ENCODE measurements at regions not wholly inside any gene's neighbourhood (a gene's known extent, or its start where the extent isn't known, plus 50 kb on each side); places are given as distances from the start of the nearest gene placed in this dataset.

DNA sequence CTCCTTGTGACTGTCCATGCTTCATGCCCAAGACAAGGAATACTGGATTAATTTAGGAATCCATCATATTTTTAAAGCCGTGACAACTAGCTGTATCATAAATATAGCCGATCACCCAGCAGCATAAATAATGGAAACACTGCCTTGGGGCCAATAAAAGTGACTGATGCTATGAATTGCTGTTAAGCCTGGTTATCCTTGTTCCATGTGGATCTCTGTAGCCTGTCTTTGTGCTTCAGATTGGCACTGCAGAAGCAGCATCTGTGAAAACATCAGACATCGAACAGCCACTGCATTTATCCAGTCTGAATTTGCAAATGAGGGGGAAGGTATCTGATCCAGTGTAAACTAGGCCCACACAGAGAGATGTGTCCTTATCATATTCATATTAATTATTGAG, 1181.8 kb downstream of the SORCS1 start:
- no TSS peak for BruUV-seq (replicated peaks)

DNA sequence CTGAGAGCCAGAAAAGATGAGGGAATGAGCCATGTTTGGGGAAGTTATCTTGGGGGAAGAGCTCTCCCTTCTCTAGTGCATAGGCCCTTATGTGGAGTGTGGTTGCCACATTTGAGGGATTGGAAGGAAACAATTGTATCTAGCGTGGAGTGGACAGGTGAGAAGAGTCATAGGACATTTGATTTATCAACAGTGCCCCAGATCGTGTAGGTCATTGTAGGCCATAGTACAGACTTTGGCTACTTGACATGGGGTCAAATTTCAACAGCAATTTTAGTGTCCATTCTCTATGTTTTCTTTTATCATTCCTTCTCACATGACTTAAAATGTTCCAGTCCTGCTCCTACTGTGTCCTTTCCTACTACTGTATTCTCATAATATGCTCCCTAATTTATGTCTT, 1182.8 kb downstream of the SORCS1 start:
- Histone ChIP-seq H3K4me3 (replicated peaks in 1 of 3; ENCODE audit: insufficient read depth in 1 of 3, low read depth in 1 of 3, low read length in 3 of 3) (no peak overlapping the region), H3K4me2 (ENCODE audit: insufficient read depth, low read length) (no peak overlapping the region), H3K79me2 (ENCODE audit: control insufficient read depth, insufficient read depth, low read length) (no peaks in the 10 kb centered on the region), H4K20me1 (replicated peaks; ENCODE audit: control insufficient read depth, extremely low read depth, insufficient read depth, low read length) (no peaks in the 10 kb centered on the region), H3K36me3 (ENCODE audit: control insufficient read depth in 2 of 2, extremely low read depth in 1 of 2, insufficient read depth in 2 of 2, low read length in 2 of 2) (no peaks in the 10 kb centered on the region), H3K27ac (ENCODE audit: insufficient read depth, low read depth, low read length) (no peak overlapping the region), H3K9me1 (replicated peaks; ENCODE audit: control insufficient read depth, extremely low read depth, insufficient read depth, low read length) (no peaks in the 10 kb centered on the region), H3K27me3 (ENCODE audit: control insufficient read depth in 2 of 2, insufficient read depth in 2 of 2, low read length in 2 of 2) (no peaks in the 10 kb centered on the region), H3K9ac (replicated peaks; ENCODE audit: extremely low read depth, insufficient read depth, low read length) (no peak overlapping the region), H2AFZ (ENCODE audit: low read depth, low read length) (no peak overlapping the region), H3K4me1 (ENCODE audit: control insufficient read depth, extremely low read depth, insufficient read depth, low read length) (no peaks in the 10 kb centered on the region), H3K9me3 (replicated peaks; ENCODE audit: control insufficient read depth, insufficient read depth, low read length) (peaks cover 4% of the 10 kb centered on the region)
- TF ChIP-seq JUN (IDR thresholded peaks at IDR 0.05; ENCODE audit: borderline replicate concordance, insufficient read depth, insufficient read length, low read depth) (no peak), POLR2AphosphoS5 (IDR thresholded peaks at IDR 0.05; ENCODE audit: insufficient read depth, low read depth, low read length) (no peak), GATA2 (IDR thresholded peaks at IDR 0.05; ENCODE audit: insufficient read depth, insufficient read length, low read depth, low read length) (no peak), POLR2A (IDR thresholded peaks at IDR 0.05; ENCODE audit: low read depth, low read length) (no peak), EZH2 (IDR thresholded peaks at IDR 0.05; ENCODE audit: borderline replicate concordance, low read depth, low read length, severe bottlenecking) (no peak), MYC (IDR thresholded peaks at IDR 0.05; ENCODE audit: low read depth, low read length) (no peak), FOS (IDR thresholded peaks at IDR 0.05; ENCODE audit: borderline replicate concordance, insufficient read depth, low read length) (no peak)
- TF ChIP-seq, protein P1, sequence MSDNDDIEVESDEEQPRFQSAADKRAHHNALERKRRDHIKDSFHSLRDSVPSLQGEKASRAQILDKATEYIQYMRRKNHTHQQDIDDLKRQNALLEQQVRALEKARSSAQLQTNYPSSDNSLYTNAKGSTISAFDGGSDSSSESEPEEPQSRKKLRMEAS (IDR thresholded peaks at IDR 0.05; ENCODE audit: insufficient read depth, insufficient read length) = no peak
- TF ChIP-seq, protein P2, sequence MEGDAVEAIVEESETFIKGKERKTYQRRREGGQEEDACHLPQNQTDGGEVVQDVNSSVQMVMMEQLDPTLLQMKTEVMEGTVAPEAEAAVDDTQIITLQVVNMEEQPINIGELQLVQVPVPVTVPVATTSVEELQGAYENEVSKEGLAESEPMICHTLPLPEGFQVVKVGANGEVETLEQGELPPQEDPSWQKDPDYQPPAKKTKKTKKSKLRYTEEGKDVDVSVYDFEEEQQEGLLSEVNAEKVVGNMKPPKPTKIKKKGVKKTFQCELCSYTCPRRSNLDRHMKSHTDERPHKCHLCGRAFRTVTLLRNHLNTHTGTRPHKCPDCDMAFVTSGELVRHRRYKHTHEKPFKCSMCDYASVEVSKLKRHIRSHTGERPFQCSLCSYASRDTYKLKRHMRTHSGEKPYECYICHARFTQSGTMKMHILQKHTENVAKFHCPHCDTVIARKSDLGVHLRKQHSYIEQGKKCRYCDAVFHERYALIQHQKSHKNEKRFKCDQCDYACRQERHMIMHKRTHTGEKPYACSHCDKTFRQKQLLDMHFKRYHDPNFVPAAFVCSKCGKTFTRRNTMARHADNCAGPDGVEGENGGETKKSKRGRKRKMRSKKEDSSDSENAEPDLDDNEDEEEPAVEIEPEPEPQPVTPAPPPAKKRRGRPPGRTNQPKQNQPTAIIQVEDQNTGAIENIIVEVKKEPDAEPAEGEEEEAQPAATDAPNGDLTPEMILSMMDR (IDR thresholded peaks at IDR 0.05; ENCODE audit: extremely low read depth in 1 of 2, insufficient read depth in 1 of 2, low read depth in 1 of 2, low read length in 2 of 2) = no peak
- intact Hi-C loops (cut with micrococcal nuclease) = no loop called here
- ChIA-PET CTCF (no interaction called here), POLR2A (no interaction called here)
- no peak for DNase-seq (ENCODE audit: low read depth, low spot score)
- no peak for FAIRE-seq
- dilution Hi-C loops (cut with MboI; ENCODE audit: extremely low pct_ligation_motif_present, low sequenced_read_pairs) = no loop called here
- no TSS peak for BruUV-seq (replicated peaks)

More for the DNA sequence above, 1181.8 kb downstream of the SORCS1 start:
- Histone ChIP-seq H3K27ac (ENCODE audit: insufficient read depth, low read depth, low read length) (no peak overlapping the region), H2AFZ (ENCODE audit: low read depth, low read length) (no peak overlapping the region), H3K27me3 (ENCODE audit: control insufficient read depth in 2 of 2, insufficient read depth in 2 of 2, low read length in 2 of 2) (no peaks in the 10 kb centered on the region), H3K9me1 (replicated peaks; ENCODE audit: control insufficient read depth, extremely low read depth, insufficient read depth, low read length) (no peaks in the 10 kb centered on the region), H3K36me3 (ENCODE audit: control insufficient read depth in 2 of 2, extremely low read depth in 1 of 2, insufficient read depth in 2 of 2, low read length in 2 of 2) (no peaks in the 10 kb centered on the region), H3K4me1 (ENCODE audit: control insufficient read depth, extremely low read depth, insufficient read depth, low read length) (no peaks in the 10 kb centered on the region), H3K79me2 (ENCODE audit: control insufficient read depth, insufficient read depth, low read length) (no peaks in the 10 kb centered on the region), H3K4me3 (replicated peaks in 1 of 3; ENCODE audit: insufficient read depth in 1 of 3, low read depth in 1 of 3, low read length in 3 of 3) (no peak overlapping the region), H3K4me2 (ENCODE audit: insufficient read depth, low read length) (no peak overlapping the region), H3K9me3 (replicated peaks; ENCODE audit: control insufficient read depth, insufficient read depth, low read length) (peaks cover 4% of the 10 kb centered on the region), H3K9ac (replicated peaks; ENCODE audit: extremely low read depth, insufficient read depth, low read length) (no peak overlapping the region), H4K20me1 (replicated peaks; ENCODE audit: control insufficient read depth, extremely low read depth, insufficient read depth, low read length) (no peaks in the 10 kb centered on the region)
- DNase-seq (ENCODE audit: low read depth, low spot score) = no peak
- ChIA-PET POLR2A (no interaction called here), CTCF (no interaction called here)
- no peak for FAIRE-seq
- TF ChIP-seq MYC (IDR thresholded peaks at IDR 0.05; ENCODE audit: low read depth, low read length) = no peak
- dilution Hi-C loops (cut with MboI; ENCODE audit: extremely low pct_ligation_motif_present, low sequenced_read_pairs) = no loop called here
- intact Hi-C loops (cut with micrococcal nuclease) = no loop called here

Measured in endothelial cell of umbilical vein (primary cell).